ENCODE measurements at regions not wholly inside any gene's neighbourhood (a gene's known extent, or its start where the extent isn't known, plus 50 kb on each side); places are given as distances from the start of the nearest gene placed in this dataset.

DNA sequence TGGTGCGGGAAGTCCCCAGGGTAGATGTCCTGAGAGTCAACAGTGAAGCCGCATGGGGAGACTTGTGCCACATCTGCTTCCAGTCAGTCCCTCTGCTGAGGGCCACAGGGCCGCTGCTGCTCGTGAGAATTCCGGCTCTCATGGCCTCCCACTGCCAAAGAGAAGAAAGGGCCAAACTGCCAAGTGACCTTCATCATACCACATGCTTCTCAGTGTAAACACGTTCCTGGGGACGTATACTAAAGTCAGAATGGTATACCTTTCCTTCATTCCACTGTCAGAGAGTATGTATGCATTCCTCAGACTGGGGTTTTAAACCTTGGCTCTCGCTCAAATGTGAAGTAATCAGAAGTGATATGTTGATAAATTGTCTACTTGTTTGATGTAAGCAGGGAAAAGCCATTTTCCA, 52.8 kb upstream of the SEC61G start:
- TF ChIP-seq, protein P1, sequence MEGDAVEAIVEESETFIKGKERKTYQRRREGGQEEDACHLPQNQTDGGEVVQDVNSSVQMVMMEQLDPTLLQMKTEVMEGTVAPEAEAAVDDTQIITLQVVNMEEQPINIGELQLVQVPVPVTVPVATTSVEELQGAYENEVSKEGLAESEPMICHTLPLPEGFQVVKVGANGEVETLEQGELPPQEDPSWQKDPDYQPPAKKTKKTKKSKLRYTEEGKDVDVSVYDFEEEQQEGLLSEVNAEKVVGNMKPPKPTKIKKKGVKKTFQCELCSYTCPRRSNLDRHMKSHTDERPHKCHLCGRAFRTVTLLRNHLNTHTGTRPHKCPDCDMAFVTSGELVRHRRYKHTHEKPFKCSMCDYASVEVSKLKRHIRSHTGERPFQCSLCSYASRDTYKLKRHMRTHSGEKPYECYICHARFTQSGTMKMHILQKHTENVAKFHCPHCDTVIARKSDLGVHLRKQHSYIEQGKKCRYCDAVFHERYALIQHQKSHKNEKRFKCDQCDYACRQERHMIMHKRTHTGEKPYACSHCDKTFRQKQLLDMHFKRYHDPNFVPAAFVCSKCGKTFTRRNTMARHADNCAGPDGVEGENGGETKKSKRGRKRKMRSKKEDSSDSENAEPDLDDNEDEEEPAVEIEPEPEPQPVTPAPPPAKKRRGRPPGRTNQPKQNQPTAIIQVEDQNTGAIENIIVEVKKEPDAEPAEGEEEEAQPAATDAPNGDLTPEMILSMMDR (IDR thresholded peaks at IDR 0.05) = no peak
- TF ChIP-seq POLR2A (IDR thresholded peaks at IDR 0.05) = no peak

Measured in right lobe of liver (tissue), 4 donors.